ENCODE measurements at regions not wholly inside any gene's neighbourhood (a gene's known extent, or its start where the extent isn't known, plus 50 kb on each side); places are given as distances from the start of the nearest gene placed in this dataset.

GRCh38 chr1:118298397-118298796 lies 113.4 kb upstream of the SPAG17 start:
- Histone ChIP-seq H3K36me3 (ENCODE audit: control insufficient read depth, insufficient read depth, low read length) (no peaks in the 10 kb centered on the region), H2AK9ac (replicated peaks; ENCODE audit: low read depth, low read length, poor library complexity) (no peak overlapping the region)
- in situ Hi-C loops (cut with MboI; ENCODE audit: low sequenced_read_pairs), result no loop called here

More at GRCh38 chr1:118298397-118298796, 113.4 kb upstream of the SPAG17 start:
- H3K23ac ChIP-seq (ENCODE audit: low read depth, low read length), result no peak overlapping the region
- no peak overlapping the region for H2AFZ ChIP-seq (replicated peaks; ENCODE audit: low read length, poor library complexity)
- intact Hi-C loops (cut with micrococcal nuclease) (no loop called here), dilution Hi-C loops (cut with HindIII; ENCODE audit: low sequenced_read_pairs, unreplicated experiment) (no loop called here)
- DNase-seq (no peak), ATAC-seq (ENCODE audit: low read depth) (no peak)
- H3K9me3 ChIP-seq (ENCODE audit: control insufficient read depth, insufficient read depth, low read length), result no peaks in the 10 kb centered on the region
- ChIA-PET CTCF (no interaction called here), POLR2A (ENCODE audit: unreplicated experiment) (no interaction called here)
- no peak overlapping the region for H4K5ac ChIP-seq (ENCODE audit: low read depth, low read length)
- H3K56ac ChIP-seq (ENCODE audit: extremely low read depth, insufficient read depth, low read length), result no peak overlapping the region
- no peak overlapping the region for H2BK5ac ChIP-seq (ENCODE audit: low read depth, low read length, poor library complexity, severe bottlenecking)
- no peak overlapping the region for H2AK5ac ChIP-seq (ENCODE audit: low read depth, low read length)
- H4K20me1 ChIP-seq (ENCODE audit: insufficient read depth, low read length), result no peaks in the 10 kb centered on the region
- H3K9ac ChIP-seq (ENCODE audit: low read depth, low read length), result no peak overlapping the region
- H3K4ac ChIP-seq (ENCODE audit: low read depth, low read length), result no peak overlapping the region
- H3K79me1 ChIP-seq (ENCODE audit: low read depth in 1 of 2, low read length in 2 of 2), result no peaks in the 10 kb centered on the region
- H3K18ac ChIP-seq (ENCODE audit: low read depth, low read length), result no peak overlapping the region
- no peak overlapping the region for H2BK15ac ChIP-seq (ENCODE audit: low read depth, low read length)
- no peak overlapping the region for H4K8ac ChIP-seq (ENCODE audit: low read depth in 2 of 2, low read length in 2 of 2)
- H2BK120ac ChIP-seq (ENCODE audit: low read depth, low read length), result no peak overlapping the region
- TF ChIP-seq BHLHE40 (IDR thresholded peaks at IDR 0.05; ENCODE audit: low read depth, low read length), result no peak
- TF ChIP-seq CHD1 (IDR thresholded peaks at IDR 0.05; ENCODE audit: low read depth, low read length), result no peak
- TF ChIP-seq MAZ (IDR thresholded peaks at IDR 0.05; ENCODE audit: borderline replicate concordance, low read depth, low read length), result no peak
- no peak for TF ChIP-seq CEBPB (IDR thresholded peaks at IDR 0.05; ENCODE audit: low read depth, low read length)
- TF ChIP-seq POLR2A (IDR thresholded peaks at IDR 0.05; ENCODE audit: low read depth, low read length), result no peak
- no peak for TF ChIP-seq NFE2L2 (IDR thresholded peaks at IDR 0.05; ENCODE audit: low read depth, low read length)
- no peak for TF ChIP-seq MAFK (IDR thresholded peaks at IDR 0.05; ENCODE audit: low read depth, low read length)
- no peak for TF ChIP-seq MXI1 (IDR thresholded peaks at IDR 0.05; ENCODE audit: borderline replicate concordance, low read depth, low read length)
- no peak for TF ChIP-seq RAD21 (IDR thresholded peaks at IDR 0.05; ENCODE audit: low read length)
- TF ChIP-seq RCOR1 (IDR thresholded peaks at IDR 0.05; ENCODE audit: insufficient replicate concordance, low read length), result no peak
- TF ChIP-seq CTCF (conservative IDR thresholded peaks at IDR 0.05; ENCODE audit: low read depth, low read length), result no peak
- TF ChIP-seq RFX5 (IDR thresholded peaks at IDR 0.05; ENCODE audit: low read depth, low read length), result no peak
- no peak for TF ChIP-seq USF2 (IDR thresholded peaks at IDR 0.05; ENCODE audit: low read depth, low read length)
- no peak for TF ChIP-seq SMC3 (IDR thresholded peaks at IDR 0.05; ENCODE audit: low read depth, low read length)
- no peaks in the 10 kb centered on the region for H3K27me3 ChIP-seq (ENCODE audit: control insufficient read depth, insufficient read depth, low read length)
- BruUV-seq (replicated peaks), result no TSS peak
- H4K91ac ChIP-seq (ENCODE audit: insufficient read depth, low read depth, low read length), result no peak overlapping the region
- H3K4me2 ChIP-seq (ENCODE audit: low read depth, low read length), result no peak overlapping the region
- WGBS, 2 experiments (ENCODE audit: extremely low coverage in 2 of 2, insufficient read length in 1 of 2), result no CpG with 5 or more reads among the region's 5 CpGs
- no peak overlapping the region for H3K14ac ChIP-seq (replicated peaks; ENCODE audit: low read depth, low read length)
- no peak overlapping the region for H3K4me3 ChIP-seq (ENCODE audit: insufficient read depth, low read depth, low read length)
- no peak overlapping the region for H2BK20ac ChIP-seq (ENCODE audit: low read depth, low read length)
- no peaks in the 10 kb centered on the region for H3K4me1 ChIP-seq (ENCODE audit: control insufficient read depth, insufficient read depth, low read length)
- no peaks in the 10 kb centered on the region for H3K9me1 ChIP-seq (ENCODE audit: insufficient read depth, low read length)
- H3K27ac ChIP-seq (ENCODE audit: insufficient read depth, low read length), result no peak overlapping the region
